ENCODE measurements at regions not wholly inside any gene's neighbourhood (a gene's known extent, or its start where the extent isn't known, plus 50 kb on each side); places are given as distances from the start of the nearest gene placed in this dataset.

DNA sequence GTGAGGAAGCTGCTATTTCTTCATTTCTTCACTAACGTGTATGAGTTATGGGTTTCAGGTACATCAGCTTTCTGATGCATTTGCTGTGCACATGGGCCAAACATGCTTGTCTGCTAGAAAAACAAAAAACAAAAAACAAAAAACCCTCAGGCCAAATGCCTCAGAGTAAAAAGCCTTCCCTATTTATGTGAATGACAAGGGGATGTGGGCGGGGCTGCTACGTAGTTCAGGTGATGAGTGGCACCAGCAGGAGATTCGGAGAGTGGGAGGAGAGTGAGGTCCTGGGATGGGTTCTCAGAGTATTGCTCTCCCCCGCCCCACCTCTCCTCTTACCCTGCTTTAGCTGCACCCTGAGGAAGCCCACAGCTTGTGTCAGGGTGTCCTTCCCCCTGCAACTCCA, 596.8 kb upstream of the JAG1 start:
- Histone ChIP-seq H3K4me1 (ENCODE audit: insufficient read depth, low read length, poor library complexity, severe bottlenecking) (no peaks in the 10 kb centered on the region), H3K79me2 (ENCODE audit: insufficient read depth, low read length) (no peaks in the 10 kb centered on the region), H4K20me1 (ENCODE audit: insufficient read depth, low read length, poor library complexity, severe bottlenecking) (no peaks in the 10 kb centered on the region), H3K27me3 (ENCODE audit: insufficient read depth, low read length, poor library complexity, severe bottlenecking) (no peaks in the 10 kb centered on the region), H3K9me2 (replicated peaks; ENCODE audit: low read depth, low read length) (no peaks in the 10 kb centered on the region), H3K9me3 (ENCODE audit: insufficient read depth, low read depth, low read length) (no peaks in the 10 kb centered on the region), H3F3A (ENCODE audit: low read depth) (no peaks in the 10 kb centered on the region), H3K36me3 (ENCODE audit: insufficient read depth, low read length) (no peaks in the 10 kb centered on the region), H3K9ac (ENCODE audit: low read depth, low read length, poor library complexity, severe bottlenecking) (no peak overlapping the region), H3K4me2 (ENCODE audit: low read depth, low read length, poor library complexity, severe bottlenecking) (no peak overlapping the region), H3K4me3 (ENCODE audit: low read length, poor library complexity, severe bottlenecking) (no peak overlapping the region), H2AFZ (ENCODE audit: low read length) (no peak overlapping the region)
- TF ChIP-seq EZH2phosphoT487 (IDR thresholded peaks at IDR 0.05; ENCODE audit: borderline replicate concordance), result no peak
- TF ChIP-seq, protein P1, sequence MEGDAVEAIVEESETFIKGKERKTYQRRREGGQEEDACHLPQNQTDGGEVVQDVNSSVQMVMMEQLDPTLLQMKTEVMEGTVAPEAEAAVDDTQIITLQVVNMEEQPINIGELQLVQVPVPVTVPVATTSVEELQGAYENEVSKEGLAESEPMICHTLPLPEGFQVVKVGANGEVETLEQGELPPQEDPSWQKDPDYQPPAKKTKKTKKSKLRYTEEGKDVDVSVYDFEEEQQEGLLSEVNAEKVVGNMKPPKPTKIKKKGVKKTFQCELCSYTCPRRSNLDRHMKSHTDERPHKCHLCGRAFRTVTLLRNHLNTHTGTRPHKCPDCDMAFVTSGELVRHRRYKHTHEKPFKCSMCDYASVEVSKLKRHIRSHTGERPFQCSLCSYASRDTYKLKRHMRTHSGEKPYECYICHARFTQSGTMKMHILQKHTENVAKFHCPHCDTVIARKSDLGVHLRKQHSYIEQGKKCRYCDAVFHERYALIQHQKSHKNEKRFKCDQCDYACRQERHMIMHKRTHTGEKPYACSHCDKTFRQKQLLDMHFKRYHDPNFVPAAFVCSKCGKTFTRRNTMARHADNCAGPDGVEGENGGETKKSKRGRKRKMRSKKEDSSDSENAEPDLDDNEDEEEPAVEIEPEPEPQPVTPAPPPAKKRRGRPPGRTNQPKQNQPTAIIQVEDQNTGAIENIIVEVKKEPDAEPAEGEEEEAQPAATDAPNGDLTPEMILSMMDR (conservative IDR thresholded peaks at IDR 0.05; ENCODE audit: low read length), result no peak

DNA sequence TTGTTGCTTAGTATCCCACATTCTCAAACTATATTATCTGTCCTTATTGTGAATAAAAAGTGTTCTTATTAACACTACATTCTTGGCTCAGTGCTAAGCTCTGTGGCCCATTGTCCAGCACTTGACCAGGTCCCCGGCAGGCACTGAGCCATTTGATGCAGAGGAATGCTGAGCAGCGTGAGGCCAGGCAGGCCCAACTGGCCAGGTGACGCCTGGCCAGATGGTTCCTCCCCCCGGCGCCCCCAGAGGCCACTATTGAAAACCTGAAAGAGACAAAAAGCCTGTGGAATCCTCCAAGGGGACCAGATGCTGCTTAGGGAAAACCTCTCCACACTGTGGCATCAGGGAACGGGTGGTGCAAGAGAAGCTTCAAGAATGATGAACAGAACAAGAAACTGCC, 597.5 kb upstream of the JAG1 start:
- Histone ChIP-seq H4K20me1 (ENCODE audit: insufficient read depth, low read length, poor library complexity, severe bottlenecking) (no peaks in the 10 kb centered on the region), H3K79me2 (ENCODE audit: insufficient read depth, low read length) (no peaks in the 10 kb centered on the region), H3K9me2 (replicated peaks; ENCODE audit: low read depth, low read length) (no peaks in the 10 kb centered on the region), H3F3A (ENCODE audit: low read depth) (no peaks in the 10 kb centered on the region), H3K4me2 (ENCODE audit: low read depth, low read length, poor library complexity, severe bottlenecking) (no peak overlapping the region), H2AFZ (ENCODE audit: low read length) (no peak overlapping the region), H3K36me3 (ENCODE audit: insufficient read depth, low read length) (no peaks in the 10 kb centered on the region), H3K27me3 (ENCODE audit: insufficient read depth, low read length, poor library complexity, severe bottlenecking) (no peaks in the 10 kb centered on the region), H3K4me3 (ENCODE audit: low read length, poor library complexity, severe bottlenecking) (no peak overlapping the region), H3K9ac (ENCODE audit: low read depth, low read length, poor library complexity, severe bottlenecking) (no peak overlapping the region), H3K9me3 (ENCODE audit: insufficient read depth, low read depth, low read length) (no peaks in the 10 kb centered on the region), H3K4me1 (ENCODE audit: insufficient read depth, low read length, poor library complexity, severe bottlenecking) (no peaks in the 10 kb centered on the region)
- TF ChIP-seq, protein P1 (conservative IDR thresholded peaks at IDR 0.05; ENCODE audit: low read length), result no peak
- TF ChIP-seq EZH2phosphoT487 (IDR thresholded peaks at IDR 0.05; ENCODE audit: borderline replicate concordance), result no peak

DNA sequence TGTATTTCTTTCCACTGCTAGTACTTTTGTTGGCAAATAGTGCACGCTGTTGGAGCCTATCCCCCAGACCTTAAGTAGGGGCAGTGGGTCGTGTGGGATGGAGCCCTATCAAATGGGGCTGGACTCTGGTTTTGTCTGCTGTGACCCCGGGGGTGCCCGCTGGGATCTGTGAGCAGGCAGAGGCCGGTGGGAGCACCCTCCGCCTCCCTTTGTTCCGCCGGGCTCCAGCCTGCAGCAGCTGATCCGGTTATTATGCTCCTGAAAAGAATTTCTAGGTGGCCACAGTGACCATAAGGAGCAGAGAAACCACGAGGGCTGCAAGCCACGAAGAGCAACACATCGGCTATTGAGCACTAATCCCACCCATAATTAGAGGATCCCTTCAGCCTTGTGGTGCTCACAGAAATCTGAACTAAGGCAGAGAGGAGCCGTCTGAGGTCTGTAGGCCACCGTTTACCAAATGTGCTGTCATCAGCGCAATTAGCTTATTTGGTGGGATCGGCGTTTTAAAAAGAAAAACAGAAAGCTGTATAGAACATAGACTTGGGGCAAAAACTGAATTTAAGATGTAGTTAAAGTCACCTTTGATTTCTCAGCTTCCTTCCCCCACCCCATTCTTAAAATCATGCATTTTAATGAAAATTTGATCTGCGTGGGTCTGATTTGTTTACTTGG, 598.3 kb upstream of the JAG1 start:
- H3K9me2 ChIP-seq (replicated peaks; ENCODE audit: low read depth, low read length), result no peaks in the 10 kb centered on the region
- TF ChIP-seq, protein P1 (conservative IDR thresholded peaks at IDR 0.05; ENCODE audit: low read length), result no peak
- no peak for TF ChIP-seq EZH2phosphoT487 (IDR thresholded peaks at IDR 0.05; ENCODE audit: borderline replicate concordance)
- H2AFZ ChIP-seq (ENCODE audit: low read length), result no peak overlapping the region

More for the DNA sequence above, 598.3 kb upstream of the JAG1 start:
- Histone ChIP-seq H3K9ac (ENCODE audit: low read depth, low read length, poor library complexity, severe bottlenecking) (no peak overlapping the region), H3K4me3 (ENCODE audit: low read length, poor library complexity, severe bottlenecking) (no peak overlapping the region), H3F3A (ENCODE audit: low read depth) (no peaks in the 10 kb centered on the region), H3K27me3 (ENCODE audit: insufficient read depth, low read length, poor library complexity, severe bottlenecking) (no peaks in the 10 kb centered on the region), H3K36me3 (ENCODE audit: insufficient read depth, low read length) (no peaks in the 10 kb centered on the region), H3K9me3 (ENCODE audit: insufficient read depth, low read depth, low read length) (no peaks in the 10 kb centered on the region), H4K20me1 (ENCODE audit: insufficient read depth, low read length, poor library complexity, severe bottlenecking) (no peaks in the 10 kb centered on the region), H3K4me1 (ENCODE audit: insufficient read depth, low read length, poor library complexity, severe bottlenecking) (no peaks in the 10 kb centered on the region), H3K4me2 (ENCODE audit: low read depth, low read length, poor library complexity, severe bottlenecking) (no peak overlapping the region), H3K79me2 (ENCODE audit: insufficient read depth, low read length) (no peaks in the 10 kb centered on the region)
